ENCODE measurements at regions not wholly inside any gene's neighbourhood (a gene's known extent, or its start where the extent isn't known, plus 50 kb on each side); places are given as distances from the start of the nearest gene placed in this dataset.
"Not testable (repeated sequence)": the region's sequence is repeated elsewhere in the genome, so short reads cannot be mapped to it uniquely, and the experiment has no call there.

GRCh38 chr10:129203819-129204218, 263.2 kb upstream of the MGMT start:
- H3K27ac ChIP-seq: no peak overlapping the region
- TF ChIP-seq CTCF (conservative IDR thresholded peaks at IDR 0.05): no peak

GRCh38 chr10:129207297-129207696, 259.7 kb upstream of the MGMT start:
- no peak for TF ChIP-seq CTCF (conservative IDR thresholded peaks at IDR 0.05)
- H3K27ac ChIP-seq: peak overlapping the region; percentile 34; the same call in 1 of the 2 replicates

- TF ChIP-seq CTCF (conservative IDR thresholded peaks at IDR 0.05): no peak
- H3K27ac ChIP-seq: no peak overlapping the region
These were observed 256.2 kb upstream of the MGMT start for GRCh38 chr10:129210876-129211275.

GRCh38 chr10:129213256-129213655, 253.8 kb upstream of the MGMT start:
- TF ChIP-seq CTCF (conservative IDR thresholded peaks at IDR 0.05): no peak
- H3K27ac ChIP-seq: no peak overlapping the region

GRCh38 chr10:129213996-129214395, 253.0 kb upstream of the MGMT start:
- H3K27ac ChIP-seq: not testable (repeated sequence)

GRCh38 chr10:129219364-129219763, 247.7 kb upstream of the MGMT start:
- no peak for TF ChIP-seq CTCF (conservative IDR thresholded peaks at IDR 0.05)
- H3K27ac ChIP-seq: no peak overlapping the region

- H3K27ac ChIP-seq: no peak overlapping the region
- no peak for TF ChIP-seq CTCF (conservative IDR thresholded peaks at IDR 0.05)
These were observed 244.6 kb upstream of the MGMT start for GRCh38 chr10:129222436-129222835.

GRCh38 chr10:129223363-129223762, 243.7 kb upstream of the MGMT start:
- no peak overlapping the region for H3K27ac ChIP-seq
- TF ChIP-seq CTCF (conservative IDR thresholded peaks at IDR 0.05): no peak
